ENCODE measurements at regions not wholly inside any gene's neighbourhood (a gene's known extent, or its start where the extent isn't known, plus 50 kb on each side); places are given as distances from the start of the nearest gene placed in this dataset.

DNA sequence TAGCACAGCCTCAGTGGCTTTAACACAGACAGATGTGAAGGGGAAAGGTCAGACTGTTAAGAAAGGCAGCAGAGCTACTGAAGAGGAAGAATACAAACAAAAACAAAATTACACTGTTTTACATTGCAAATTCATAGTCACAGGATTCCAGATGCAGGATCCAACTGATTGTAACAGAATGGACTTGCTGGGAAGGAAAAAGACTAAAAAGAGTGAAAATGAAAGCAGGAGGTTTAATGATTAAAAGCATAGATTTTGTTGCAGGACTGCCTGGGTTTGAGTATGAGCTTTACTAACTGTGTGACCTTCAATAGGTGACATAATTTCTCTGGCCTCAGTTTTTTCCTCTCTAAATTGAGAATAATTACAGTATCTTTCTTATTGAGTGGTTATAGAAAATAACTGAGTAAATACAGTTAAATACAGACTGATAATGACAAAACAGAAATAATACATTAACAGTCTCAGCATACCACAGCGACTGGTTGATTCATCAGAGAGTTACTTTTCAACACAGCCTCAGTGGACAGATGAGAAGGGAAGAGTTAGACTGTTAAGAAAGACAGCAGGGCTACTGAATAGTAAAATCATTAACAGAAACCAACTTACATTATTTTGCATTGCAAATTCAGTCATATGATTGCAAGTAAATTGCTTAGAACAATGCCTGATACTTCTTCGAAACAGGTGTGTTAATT, 704.2 kb upstream of the TENM4 start:
- TF ChIP-seq, protein P1, sequence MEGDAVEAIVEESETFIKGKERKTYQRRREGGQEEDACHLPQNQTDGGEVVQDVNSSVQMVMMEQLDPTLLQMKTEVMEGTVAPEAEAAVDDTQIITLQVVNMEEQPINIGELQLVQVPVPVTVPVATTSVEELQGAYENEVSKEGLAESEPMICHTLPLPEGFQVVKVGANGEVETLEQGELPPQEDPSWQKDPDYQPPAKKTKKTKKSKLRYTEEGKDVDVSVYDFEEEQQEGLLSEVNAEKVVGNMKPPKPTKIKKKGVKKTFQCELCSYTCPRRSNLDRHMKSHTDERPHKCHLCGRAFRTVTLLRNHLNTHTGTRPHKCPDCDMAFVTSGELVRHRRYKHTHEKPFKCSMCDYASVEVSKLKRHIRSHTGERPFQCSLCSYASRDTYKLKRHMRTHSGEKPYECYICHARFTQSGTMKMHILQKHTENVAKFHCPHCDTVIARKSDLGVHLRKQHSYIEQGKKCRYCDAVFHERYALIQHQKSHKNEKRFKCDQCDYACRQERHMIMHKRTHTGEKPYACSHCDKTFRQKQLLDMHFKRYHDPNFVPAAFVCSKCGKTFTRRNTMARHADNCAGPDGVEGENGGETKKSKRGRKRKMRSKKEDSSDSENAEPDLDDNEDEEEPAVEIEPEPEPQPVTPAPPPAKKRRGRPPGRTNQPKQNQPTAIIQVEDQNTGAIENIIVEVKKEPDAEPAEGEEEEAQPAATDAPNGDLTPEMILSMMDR (IDR thresholded peaks at IDR 0.05; ENCODE audit: poor library complexity) = no peak
- TF ChIP-seq EZH2 (IDR thresholded peaks at IDR 0.05; ENCODE audit: borderline replicate concordance) = no peak
- TF ChIP-seq EZH2phosphoT487 (IDR thresholded peaks at IDR 0.05; ENCODE audit: low read depth, severe bottlenecking, unreplicated experiment) = no peak
